Suprapubic skin (tissue), 4 donors: ENCODE measurements at regions not wholly inside any gene's neighbourhood (a gene's known extent, or its start where the extent isn't known, plus 50 kb on each side); places are given as distances from the start of the nearest gene placed in this dataset.
A peak's percentile ranks its signal among the peaks of the same experiment; 100 is the strongest.

Experiments
- DNase-seq, 2 donors: peaks; one replicate each; pipeline ENCODE4 v3.0.0-alpha.2; 2019; ENCODE audit warnings: low spot score in 2 of 2
- H3K27ac ChIP-seq: fragments of 200-600 bp; sonication (generic); one replicate; pipeline ENCODE4 v1.5.1; 2019
- H3K27me3 ChIP-seq: fragments of 200-600 bp; sonication (generic); one replicate; pipeline ENCODE4 v1.5.1; 2019
- H3K36me3 ChIP-seq: fragments of 200-600 bp; sonication (generic); one replicate; pipeline ENCODE4 v1.5.1; 2019
- H3K4me1 ChIP-seq: fragments of 200-600 bp; sonication (generic); one replicate; pipeline ENCODE4 v1.5.1; 2019
- H3K4me3 ChIP-seq: fragments of 200-600 bp; sonication (generic); one replicate; pipeline ENCODE4 v1.5.1; 2019; ENCODE audit warnings: mild to moderate bottlenecking
- H3K9me3 ChIP-seq: fragments of 200-600 bp; sonication (generic); one replicate; pipeline ENCODE4 v1.5.1; 2019
- CTCF ChIP-seq, 2 donors: fragments of 200-600 bp in 1 of 2; fragments of 450-650 bp in 1 of 2; sonication (generic) in 1 of 2; IDR thresholded peaks; one replicate each; pipeline ENCODE4 v1.5.1; 2016 to 2019; ENCODE audit warnings: antibody characterized with exemption in 2 of 2, mild to moderate bottlenecking in 1 of 2, moderate library complexity in 1 of 2
- EP300 ChIP-seq: sonication (generic); formaldehyde crosslinking; IDR thresholded peaks from one replicate; pipeline ENCODE4 v1.6.1; 2017; ENCODE audit warnings: antibody characterized with exemption
- POLR2A ChIP-seq, 2 donors: fragments of 450-650 bp; IDR thresholded peaks; one replicate each; pipeline ENCODE4 v1.6.1; 2017; ENCODE audit warnings: antibody characterized with exemption in 2 of 2, mild to moderate bottlenecking in 2 of 2, moderate library complexity in 2 of 2
- POLR2AphosphoS5 ChIP-seq, 3 donors: sonication (generic); formaldehyde crosslinking; IDR thresholded peaks; one replicate each; pipeline ENCODE4 v1.6.1; 2017; ENCODE audit warnings: antibody characterized with exemption in 3 of 3
- WGBS: methylation state at CpG from one replicate; pipeline ENCODE4 v1.1.5; 2018; 5-methylcytosine and 5-hydroxymethylcytosine counted together

DNA sequence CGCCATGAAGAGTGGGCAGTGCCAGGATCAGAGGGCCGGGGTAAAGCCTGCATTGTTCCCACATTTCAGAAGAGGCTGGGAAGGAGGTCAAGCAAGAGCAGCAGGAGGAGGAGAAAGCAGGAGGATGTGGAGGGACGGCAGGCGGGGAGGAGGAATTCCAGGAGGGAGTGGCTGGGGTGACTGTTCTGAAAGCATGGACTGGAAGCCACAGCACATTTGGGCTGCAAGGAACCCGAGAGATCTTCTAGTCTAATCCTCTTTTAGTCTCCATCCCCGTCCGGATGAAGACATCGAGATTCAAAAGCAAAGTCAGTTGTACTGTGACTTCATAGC, 76.9 kb downstream of the FAM50B start:
- TF ChIP-seq CTCF (IDR thresholded peaks at IDR 0.05) (no peak), POLR2A (IDR thresholded peaks at IDR 0.05) (no peak), POLR2AphosphoS5 (IDR thresholded peaks at IDR 0.05) (no peak), EP300 (no peak)
- H3K27ac ChIP-seq, result peak overlapping the region; percentile 44
- no peaks in the 10 kb centered on the region for H3K9me3 ChIP-seq
- H3K36me3 ChIP-seq, result no peaks in the 10 kb centered on the region
- 52% methylated on average over 8 of the region's 8 CpGs for WGBS
- peaks cover 12% of the 10 kb centered on the region for H3K4me1 ChIP-seq
- H3K4me3 ChIP-seq, result no peak overlapping the region
- DNase-seq, result no peak
- no peaks in the 10 kb centered on the region for H3K27me3 ChIP-seq

GRCh38 chr6:3928111-3928510, 78.9 kb downstream of the FAM50B start:
- WGBS, result 45% methylated on average over 5 of the region's 5 CpGs
- Histone ChIP-seq H3K4me1 (peaks cover 12% of the 10 kb centered on the region), H3K36me3 (no peaks in the 10 kb centered on the region), H3K27me3 (no peaks in the 10 kb centered on the region), H3K9me3 (no peaks in the 10 kb centered on the region), H3K27ac (no peak overlapping the region), H3K4me3 (no peak overlapping the region)
- TF ChIP-seq EP300 (no peak), POLR2A (IDR thresholded peaks at IDR 0.05) (no peak), CTCF (IDR thresholded peaks at IDR 0.05) (no peak), POLR2AphosphoS5 (IDR thresholded peaks at IDR 0.05) (no peak)
- no peak for DNase-seq

DNA sequence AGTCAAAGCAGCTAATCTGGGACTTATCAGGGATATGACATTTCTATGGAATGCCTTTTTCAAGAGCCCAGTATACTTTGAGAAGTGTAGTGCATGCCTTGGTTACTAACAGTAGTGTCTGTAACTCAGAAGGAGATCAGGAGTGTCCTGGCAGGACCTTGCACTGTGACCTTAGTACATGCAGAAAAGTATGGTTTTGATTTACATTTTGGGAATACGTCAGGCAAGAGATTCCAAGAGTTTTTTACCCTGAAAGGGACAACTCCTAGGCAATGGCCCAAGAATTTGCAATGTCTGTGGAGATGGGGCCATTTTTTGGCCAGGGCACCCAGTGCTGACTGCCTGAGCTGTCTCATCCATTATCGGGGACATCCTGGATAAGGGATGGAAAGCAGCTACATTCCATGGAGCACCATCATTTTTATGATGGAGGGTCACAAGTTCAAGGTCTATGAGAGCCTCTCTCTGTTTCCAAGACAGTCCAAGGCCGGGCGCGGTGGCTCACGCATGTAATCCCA, 80.2 kb downstream of the FAM50B start:
- DNase-seq, result no peak
- H3K4me3 ChIP-seq, result no peak overlapping the region
- H3K27me3 ChIP-seq, result no peaks in the 10 kb centered on the region
- 81% methylated on average over 6 of the region's 6 CpGs for WGBS
- peaks cover 12% of the 10 kb centered on the region for H3K4me1 ChIP-seq
- peak overlapping the region; percentile 7 for H3K27ac ChIP-seq
- no peaks in the 10 kb centered on the region for H3K9me3 ChIP-seq
- H3K36me3 ChIP-seq, result no peaks in the 10 kb centered on the region
- peak in 2 of 3 donors; percentile 44 to 72 for TF ChIP-seq POLR2AphosphoS5 (IDR thresholded peaks at IDR 0.05)
- TF ChIP-seq EP300, result no peak

GRCh38 chr6:3937438-3937837, 88.3 kb downstream of the FAM50B start:
- Histone ChIP-seq H3K36me3 (no peaks in the 10 kb centered on the region), H3K4me1 (no peaks in the 10 kb centered on the region), H3K4me3 (no peak overlapping the region), H3K9me3 (no peaks in the 10 kb centered on the region), H3K27me3 (peaks cover 13% of the 10 kb centered on the region), H3K27ac (no peak overlapping the region)
- 78% methylated on average over 2 of the region's 2 CpGs for WGBS
- no peak for TF ChIP-seq POLR2AphosphoS5 (IDR thresholded peaks at IDR 0.05)
- TF ChIP-seq POLR2A (IDR thresholded peaks at IDR 0.05), result no peak
- TF ChIP-seq EP300, result no peak
- TF ChIP-seq CTCF (IDR thresholded peaks at IDR 0.05), result no peak
- DNase-seq, result no peak

- no peak overlapping the region for H3K4me3 ChIP-seq
- no peaks in the 10 kb centered on the region for H3K4me1 ChIP-seq
- DNase-seq, result no peak
- H3K27me3 ChIP-seq, result peaks cover 16% of the 10 kb centered on the region
- no peaks in the 10 kb centered on the region for H3K36me3 ChIP-seq
- H3K27ac ChIP-seq, result no peak overlapping the region
- 97% methylated on average over 4 of the region's 4 CpGs for WGBS
- no peak for TF ChIP-seq EP300
- no peak for TF ChIP-seq CTCF (IDR thresholded peaks at IDR 0.05)
- no peak for TF ChIP-seq POLR2AphosphoS5 (IDR thresholded peaks at IDR 0.05)
- TF ChIP-seq POLR2A (IDR thresholded peaks at IDR 0.05), result no peak
- no peaks in the 10 kb centered on the region for H3K9me3 ChIP-seq
Observed at GRCh38 chr6:3938715-3939367, 89.7 kb downstream of the FAM50B start.
